Testis (tissue), 2 donors: ENCODE measurements at regions not wholly inside any gene's neighbourhood (a gene's known extent, or its start where the extent isn't known, plus 50 kb on each side); places are given as distances from the start of the nearest gene placed in this dataset.

Experiments
- CTCF ChIP-seq, 3 experiments: fragments of 450-650 bp in 2 of 3; fragments of 200-600 bp in 1 of 3; sonication (generic) in 1 of 3; IDR thresholded peaks; one replicate each; pipeline ENCODE4 v1.5.1; 2016 to 2019; ENCODE audit warnings: antibody characterized with exemption in 3 of 3, mild to moderate bottlenecking in 2 of 3, moderate library complexity in 1 of 3
- POLR2A ChIP-seq: fragments of 450-650 bp; IDR thresholded peaks from one replicate; pipeline ENCODE4 v1.6.1; 2017; ENCODE audit warnings: antibody characterized with exemption, mild to moderate bottlenecking, moderate library complexity

GRCh38 chr9:20209391-20210340 is 412.6 kb downstream of the MLLT3 start:
- TF ChIP-seq POLR2A (no peak), CTCF (IDR thresholded peaks at IDR 0.05) (no peak)
